Uterus (tissue), 2 donors: ENCODE measurements at regions not wholly inside any gene's neighbourhood (a gene's known extent, or its start where the extent isn't known, plus 50 kb on each side); places are given as distances from the start of the nearest gene placed in this dataset.
"Not testable (repeated sequence)": the region's sequence is repeated elsewhere in the genome, so short reads cannot be mapped to it uniquely, and the experiment has no call there.

Source experiments
- POLR2A ChIP-seq, 2 donors: fragments of 450-650 bp; IDR thresholded peaks; one replicate each; pipeline ENCODE4 v1.6.1; 2016; ENCODE audit warnings: antibody characterized with exemption in 2 of 2, mild to moderate bottlenecking in 1 of 2, moderate library complexity in 1 of 2
- TF ChIP-seq, protein P1 (sequence below), 4 experiments: fragments of 200-600 bp in 2 of 4; fragments of 450-650 bp in 2 of 4; sonication (generic) in 2 of 4; IDR thresholded peaks; one replicate each; pipeline ENCODE4 v1.5.1; 2016 to 2019; ENCODE audit warnings: antibody characterized with exemption in 4 of 4, mild to moderate bottlenecking in 2 of 4, moderate library complexity in 1 of 4

GRCh38 chr2:111544006-111544405, 340.0 kb downstream of the ANAPC1 start:
- TF ChIP-seq POLR2A (IDR thresholded peaks at IDR 0.05), result not testable (repeated sequence)
- TF ChIP-seq, protein P1, sequence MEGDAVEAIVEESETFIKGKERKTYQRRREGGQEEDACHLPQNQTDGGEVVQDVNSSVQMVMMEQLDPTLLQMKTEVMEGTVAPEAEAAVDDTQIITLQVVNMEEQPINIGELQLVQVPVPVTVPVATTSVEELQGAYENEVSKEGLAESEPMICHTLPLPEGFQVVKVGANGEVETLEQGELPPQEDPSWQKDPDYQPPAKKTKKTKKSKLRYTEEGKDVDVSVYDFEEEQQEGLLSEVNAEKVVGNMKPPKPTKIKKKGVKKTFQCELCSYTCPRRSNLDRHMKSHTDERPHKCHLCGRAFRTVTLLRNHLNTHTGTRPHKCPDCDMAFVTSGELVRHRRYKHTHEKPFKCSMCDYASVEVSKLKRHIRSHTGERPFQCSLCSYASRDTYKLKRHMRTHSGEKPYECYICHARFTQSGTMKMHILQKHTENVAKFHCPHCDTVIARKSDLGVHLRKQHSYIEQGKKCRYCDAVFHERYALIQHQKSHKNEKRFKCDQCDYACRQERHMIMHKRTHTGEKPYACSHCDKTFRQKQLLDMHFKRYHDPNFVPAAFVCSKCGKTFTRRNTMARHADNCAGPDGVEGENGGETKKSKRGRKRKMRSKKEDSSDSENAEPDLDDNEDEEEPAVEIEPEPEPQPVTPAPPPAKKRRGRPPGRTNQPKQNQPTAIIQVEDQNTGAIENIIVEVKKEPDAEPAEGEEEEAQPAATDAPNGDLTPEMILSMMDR (IDR thresholded peaks at IDR 0.05), result not testable (repeated sequence)
